Stimulated activated naive CD8-positive, alpha-beta T cell treated with anti-CD3 and anti-CD28 coated beads, Interleukin-15, Interleukin-2, amounts not matched to agents 100 ng/mL and 50 ng/mL, for 24 hours (primary cell): ENCODE measurements at regions not wholly inside any gene's neighbourhood (a gene's known extent, or its start where the extent isn't known, plus 50 kb on each side); places are given as distances from the start of the nearest gene placed in this dataset.
"Not testable (repeated sequence)": the region's sequence is repeated elsewhere in the genome, so short reads cannot be mapped to it uniquely, and the experiment has no call there.

Experiments used
- H3K27ac Mint-ChIP-seq: one replicate; pipeline ENCODE4 v1.8.0; 2021; ENCODE audit warnings: mild to moderate bottlenecking, mixed read lengths
- H3K27me3 Mint-ChIP-seq: one replicate; pipeline ENCODE4 v1.8.0; 2021; ENCODE audit warnings: mixed read lengths
- H3K36me3 Mint-ChIP-seq: one replicate; pipeline ENCODE4 v1.8.0; 2021; ENCODE audit warnings: low read depth, mixed read lengths
- H3K4me1 Mint-ChIP-seq: one replicate; pipeline ENCODE4 v1.8.0; 2021; ENCODE audit warnings: low read depth, mixed read lengths
- H3K4me3 Mint-ChIP-seq: one replicate; pipeline ENCODE4 v1.8.0; 2021; ENCODE audit warnings: mild to moderate bottlenecking, mixed read lengths
- H3K9me3 Mint-ChIP-seq: one replicate; pipeline ENCODE4 v1.8.0; 2021; ENCODE audit warnings: mixed read lengths

DNA sequence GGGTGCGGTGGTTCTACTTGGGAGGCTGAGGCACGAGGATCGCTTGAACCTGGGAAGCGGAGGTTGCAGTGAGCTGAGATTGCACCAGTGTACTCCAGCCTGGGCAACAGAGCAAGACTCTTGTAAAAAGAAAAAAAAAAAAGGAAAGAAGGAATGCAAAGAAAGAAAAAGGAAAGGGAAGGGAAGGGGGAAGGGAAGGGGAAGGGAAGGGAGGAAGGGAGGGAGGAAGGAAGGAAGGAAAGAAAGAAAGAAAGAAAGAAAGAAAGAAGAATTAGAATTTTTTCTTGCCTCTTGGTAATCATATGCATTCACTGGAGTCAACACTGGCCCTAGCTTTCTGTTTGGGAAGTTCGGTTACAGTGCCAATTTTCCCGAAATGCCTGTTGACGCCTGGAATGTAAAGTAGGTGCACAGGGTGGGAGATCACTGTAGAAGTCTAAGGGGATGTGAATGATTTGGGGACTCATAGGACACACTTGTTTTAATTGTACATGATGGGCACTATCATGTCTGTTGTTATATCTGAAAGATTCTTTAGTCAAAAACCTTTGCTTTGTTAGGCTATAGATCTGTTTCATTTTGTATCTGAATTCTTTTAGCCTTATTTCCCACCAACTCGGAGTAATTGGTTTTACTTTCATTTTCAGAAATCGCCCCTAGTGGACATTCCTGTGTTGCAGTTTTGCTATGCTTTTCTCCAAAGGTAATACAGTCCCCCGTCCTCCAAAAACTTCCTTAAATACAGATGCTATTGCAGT lies 59.8 kb upstream of the MORC3 start:
- Mint-ChIP-seq H3K4me1 (peaks cover 18% of the 10 kb centered on the region), H3K27ac (peak overlapping the region; percentile 89), H3K36me3 (peaks cover 22% of the 10 kb centered on the region), H3K4me3 (peak overlapping the region; percentile 79), H3K9me3 (no peaks in the 10 kb centered on the region), H3K27me3 (no peaks in the 10 kb centered on the region)

DNA sequence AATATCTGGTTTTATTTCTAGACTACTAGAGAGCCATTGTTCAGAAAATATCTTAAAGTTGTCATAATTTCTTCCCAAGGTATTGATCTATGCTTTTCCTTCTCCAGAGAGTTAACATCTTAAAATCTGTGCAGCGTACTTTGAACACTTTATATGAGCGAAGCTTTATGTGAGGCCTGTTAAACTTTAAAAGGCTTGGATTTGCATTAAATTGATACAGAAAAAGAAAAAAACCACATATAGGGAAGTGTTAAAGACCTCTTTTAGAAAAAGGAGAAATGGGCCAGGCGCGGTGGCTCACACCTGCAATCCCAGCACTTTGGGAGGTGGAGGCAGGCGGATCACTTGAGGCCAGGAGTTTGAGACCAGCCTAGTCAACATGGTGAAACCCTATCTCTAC lies 59.2 kb upstream of the MORC3 start:
- peak overlapping the region; percentile 79 for H3K4me3 Mint-ChIP-seq
- H3K27me3 Mint-ChIP-seq = no peaks in the 10 kb centered on the region
- H3K27ac Mint-ChIP-seq = peak overlapping the region; percentile 89
- peaks cover 26% of the 10 kb centered on the region for H3K36me3 Mint-ChIP-seq
- peaks cover 18% of the 10 kb centered on the region for H3K4me1 Mint-ChIP-seq
- no peaks in the 10 kb centered on the region for H3K9me3 Mint-ChIP-seq

DNA sequence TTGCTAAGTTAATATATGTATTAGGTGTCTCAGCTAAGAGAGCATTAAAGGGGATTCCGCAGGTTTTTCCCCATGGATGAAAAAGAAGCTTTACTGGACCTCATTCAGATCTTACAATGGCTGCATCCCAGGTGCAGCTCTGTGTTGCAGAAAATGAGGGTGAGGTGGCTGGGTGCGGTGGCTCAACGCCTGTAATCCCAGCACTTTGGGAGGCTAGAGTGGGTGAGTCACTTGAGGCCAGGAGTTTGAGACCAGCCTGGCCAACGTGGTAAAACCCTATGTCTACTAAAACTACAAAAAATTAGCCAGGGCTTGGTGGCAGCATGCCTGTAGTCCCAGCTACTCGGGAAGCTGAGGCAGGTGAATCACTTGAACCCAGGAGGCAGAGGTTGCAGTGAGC lies 58.5 kb upstream of the MORC3 start:
- Mint-ChIP-seq H3K27me3 (no peaks in the 10 kb centered on the region), H3K4me1 (peaks cover 18% of the 10 kb centered on the region), H3K27ac (no peak overlapping the region), H3K9me3 (no peaks in the 10 kb centered on the region), H3K4me3 (no peak overlapping the region), H3K36me3 (peaks cover 25% of the 10 kb centered on the region)

DNA sequence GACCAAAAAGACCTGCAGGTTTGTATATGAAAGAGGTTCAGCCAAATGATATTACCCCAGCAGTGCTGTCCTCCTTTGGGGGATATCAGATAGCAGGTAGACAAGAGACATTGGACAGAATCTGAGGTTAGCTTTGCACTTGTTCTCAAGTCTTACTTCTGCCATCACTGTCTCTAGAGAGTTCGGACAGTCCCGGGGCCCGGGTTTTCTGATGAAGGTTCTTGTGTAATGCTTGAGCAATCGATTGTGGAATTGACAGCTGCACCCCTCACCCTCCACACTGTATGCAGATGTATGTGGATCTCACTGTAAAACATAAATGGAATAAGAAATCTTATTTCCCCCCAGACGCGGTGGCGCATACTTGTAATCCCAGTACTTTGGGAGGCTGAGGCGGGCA lies 56.2 kb upstream of the MORC3 start:
- H3K4me3 Mint-ChIP-seq = no peak overlapping the region
- no peak overlapping the region for H3K27ac Mint-ChIP-seq
- no peaks in the 10 kb centered on the region for H3K9me3 Mint-ChIP-seq
- no peaks in the 10 kb centered on the region for H3K27me3 Mint-ChIP-seq
- H3K4me1 Mint-ChIP-seq = peaks cover 15% of the 10 kb centered on the region
- H3K36me3 Mint-ChIP-seq = peaks cover 32% of the 10 kb centered on the region

DNA sequence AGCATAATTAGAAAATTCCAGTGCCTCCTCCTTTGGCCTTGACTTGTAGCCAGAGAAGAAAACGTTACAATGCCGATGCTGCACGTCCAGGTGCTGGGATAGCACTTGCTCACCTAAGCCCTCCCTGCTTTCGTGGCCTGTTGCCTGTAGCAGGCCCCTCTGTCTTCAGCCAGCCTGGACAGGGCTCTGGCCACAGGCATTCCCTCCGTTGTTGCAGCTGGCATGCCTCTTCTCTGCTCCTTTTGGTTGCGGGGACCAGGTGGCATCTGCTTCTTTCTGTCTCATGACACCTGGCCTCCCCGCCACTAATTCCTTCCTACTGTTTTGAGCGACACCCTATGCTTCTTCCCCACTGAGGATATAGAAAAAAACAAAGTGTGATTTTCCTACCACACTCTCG lies 54.6 kb upstream of the MORC3 start:
- no peak overlapping the region for H3K27ac Mint-ChIP-seq
- no peak overlapping the region for H3K4me3 Mint-ChIP-seq
- peaks cover 32% of the 10 kb centered on the region for H3K36me3 Mint-ChIP-seq
- H3K4me1 Mint-ChIP-seq = peaks cover 5% of the 10 kb centered on the region
- H3K27me3 Mint-ChIP-seq = no peaks in the 10 kb centered on the region
- H3K9me3 Mint-ChIP-seq = no peaks in the 10 kb centered on the region

DNA sequence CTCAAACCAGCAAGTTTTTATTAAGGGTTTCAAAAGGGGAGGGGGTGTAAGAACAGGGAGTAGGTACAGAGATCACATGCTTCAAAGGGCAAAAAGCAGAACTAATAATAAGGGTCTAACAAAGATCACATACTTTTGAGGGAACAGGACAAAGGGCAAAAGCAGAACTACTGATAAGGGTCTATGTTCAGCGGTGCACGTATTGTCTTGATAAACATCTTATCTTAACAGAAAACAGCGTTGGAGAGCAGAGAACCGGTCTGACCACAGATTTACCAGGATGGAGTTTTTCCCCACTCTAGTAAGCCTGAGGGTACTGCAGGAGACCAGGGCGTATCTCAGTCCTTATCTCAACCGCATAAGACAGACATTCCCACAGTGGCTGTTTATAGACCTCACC lies 52.2 kb upstream of the MORC3 start:
- not testable (repeated sequence) for H3K27me3 Mint-ChIP-seq, H3K4me3 Mint-ChIP-seq, H3K9me3 Mint-ChIP-seq, H3K27ac Mint-ChIP-seq, H3K4me1 Mint-ChIP-seq
- H3K36me3 Mint-ChIP-seq = peaks cover 33% of the 10 kb centered on the region

DNA sequence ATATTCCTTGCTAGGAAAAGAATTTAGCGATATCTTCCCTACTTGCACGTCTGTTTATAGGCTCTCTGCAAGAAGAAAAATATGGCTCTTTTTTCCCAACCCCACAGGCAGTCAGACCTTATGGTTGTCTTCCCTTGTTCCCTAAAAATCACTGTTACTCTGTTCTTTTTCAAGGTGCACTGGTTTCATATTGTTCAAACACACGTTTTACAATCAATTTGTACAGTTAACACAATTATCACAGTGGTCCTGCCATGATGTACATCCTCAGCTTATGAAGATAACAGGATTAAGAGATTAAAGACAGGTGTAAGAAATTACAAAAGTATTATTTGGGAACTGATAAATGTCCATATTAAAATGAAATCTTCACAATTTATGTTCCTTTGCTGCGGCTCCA lies 51.7 kb upstream of the MORC3 start:
- peaks cover 31% of the 10 kb centered on the region for H3K36me3 Mint-ChIP-seq
- not testable (repeated sequence) for H3K9me3 Mint-ChIP-seq, H3K4me1 Mint-ChIP-seq

More for the DNA sequence above, 51.7 kb upstream of the MORC3 start:
- H3K4me3 Mint-ChIP-seq, H3K27ac Mint-ChIP-seq, H3K27me3 Mint-ChIP-seq: not testable (repeated sequence)
